HCT116 (cell line): ENCODE measurements at regions not wholly inside any gene's neighbourhood (a gene's known extent, or its start where the extent isn't known, plus 50 kb on each side); places are given as distances from the start of the nearest gene placed in this dataset.
"Not testable (repeated sequence)": the region's sequence is repeated elsewhere in the genome, so short reads cannot be mapped to it uniquely, and the experiment has no call there.

Experiments
- ATAC-seq: fragments of 200-7000 bp; cut with Tn5 transposase; 2 replicates; pipeline ENCODE4 v1.9.1; 2020; ENCODE audit warnings: mild to moderate bottlenecking, moderate library complexity
- BruUV-seq: library from RNA; stranded (reverse); fragments of 400-500 nt; replicated peaks from 2 replicates; lab custom pipeline; 2021; lab: Mats Ljungman, UMichigan
- CTCF ChIA-PET: fragments of 300-600 bp; sonication (Branson Sonifier 250); formaldehyde crosslinking; loops from one replicate; lab custom pipeline; 2021; ENCODE audit warnings: antibody characterized with exemption; lab: Charles Lee
- POLR2A ChIA-PET: fragments of 300-600, 350-600 bp; sonication (Branson Sonifier 250); formaldehyde crosslinking; loops from one replicate; lab custom pipeline; 2021; ENCODE audit warnings: antibody characterized with exemption; lab: Charles Lee
- RAD21 ChIA-PET, 2 experiments: fragments of 300-600 bp; sonication (Branson Sonifier 250); formaldehyde crosslinking; loops; one replicate each; lab custom pipeline; 2023; ENCODE audit warnings: low total read pairs in 2 of 2; ENCODE audit not compliant: uncharacterized antibody in 2 of 2, unreplicated experiment in 2 of 2, low non-redundant PET in 1 of 2; lab: Charles Lee
- DNase-seq: peaks from one replicate; pipeline ENCODE4 v3.0.0-alpha.2; 2010; ENCODE audit warnings: low read depth, low spot score
- H2AFZ ChIP-seq: fragments of 200-600 bp; shearing (Covaris generic), sonication (generic); 2 replicates; pipeline ENCODE4 v1.6.1; 2017; ENCODE audit warnings: low read depth, mixed run types, mixed read lengths, antibody characterized with exemption, low read length; ENCODE audit not compliant: poor library complexity, severe bottlenecking
- H3K27ac ChIP-seq: 2 replicates; pipeline ENCODE4 v1.5.1; 2012; ENCODE audit warnings: low read depth, low read length
- H3K27me3 ChIP-seq: fragments of 200-600 bp; sonication (generic); 2 replicates; pipeline ENCODE4 v1.6.1; 2016; ENCODE audit warnings: mixed run types, low read length, mixed read lengths; ENCODE audit not compliant: insufficient read depth
- H3K36me3 ChIP-seq, 2 experiments: fragments of 200-500 bp in 1 of 2; fragments of 200-600 bp in 1 of 2; sonication (Bioruptor generic) in 1 of 2; sonication (generic) in 1 of 2; 2 replicates each; pipeline versions ENCODE4 v1.5.1 to v1.6.1; 2014 to 2016; ENCODE audit warnings: low read length in 2 of 2, inconsistent platforms in 1 of 2, mixed read lengths in 1 of 2, mixed run types in 1 of 2; ENCODE audit not compliant: insufficient read depth in 2 of 2, control insufficient read depth in 1 of 2
- H3K4me1 ChIP-seq, 2 experiments: fragments of 200-600 bp in 1 of 2; sonication (generic) in 1 of 2; 2 replicates each; pipeline versions ENCODE4 v1.5.1 to v1.6.1; 2012 to 2017; ENCODE audit warnings: low read length in 2 of 2, inconsistent platforms in 1 of 2, mild to moderate bottlenecking in 1 of 2, mixed read lengths in 1 of 2, mixed run types in 1 of 2, moderate library complexity in 1 of 2; ENCODE audit not compliant: insufficient read depth in 2 of 2, control insufficient read depth in 1 of 2
- H3K4me2 ChIP-seq: fragments of 200-600 bp; sonication (generic); 2 replicates; pipeline ENCODE4 v1.6.1; 2017; ENCODE audit warnings: mixed run types, low read length, mixed read lengths
- H3K4me3 ChIP-seq, 2 experiments: fragments of 200-600 bp in 1 of 2; sonication (generic) in 1 of 2; replicated peaks in 1 of 2; 2 replicates each; pipeline ENCODE4 v1.5.1; 2011 to 2016; ENCODE audit warnings: low read length in 2 of 2, control low read depth in 1 of 2, low read depth in 1 of 2, mild to moderate bottlenecking in 1 of 2, mixed read lengths in 1 of 2, mixed run types in 1 of 2
- H3K79me2 ChIP-seq: fragments of 200-600 bp; sonication (generic); 2 replicates; pipeline ENCODE4 v1.6.1; 2017; ENCODE audit warnings: mild to moderate bottlenecking, mixed run types, low read length, moderate library complexity, mixed read lengths; ENCODE audit not compliant: insufficient read depth
- H3K9ac ChIP-seq: fragments of 200-600 bp; sonication (generic); 2 replicates; pipeline ENCODE4 v1.6.1; 2016; ENCODE audit warnings: low read length, mixed read lengths
- H3K9me2 ChIP-seq: fragments of 200-600 bp; sonication (generic), shearing (Covaris generic); 2 replicates; pipeline ENCODE4 v1.6.1; 2017; ENCODE audit warnings: mixed run types, mild to moderate bottlenecking, moderate library complexity; ENCODE audit not compliant: insufficient read depth
- H3K9me3 ChIP-seq, 2 experiments: fragments of 200-500 bp in 1 of 2; fragments of 200-600 bp in 1 of 2; sonication (Bioruptor generic) in 1 of 2; sonication (generic) in 1 of 2; 2 replicates each; pipeline ENCODE4 v1.6.1; 2014 to 2017; ENCODE audit warnings: low read length in 2 of 2, mixed read lengths in 2 of 2, inconsistent platforms in 1 of 2, low read depth in 1 of 2, mild to moderate bottlenecking in 1 of 2, mixed run types in 1 of 2, moderate library complexity in 1 of 2; ENCODE audit not compliant: control insufficient read depth in 1 of 2, insufficient read depth in 1 of 2
- H4K20me1 ChIP-seq: fragments of 200-600 bp; sonication (generic), shearing (Covaris generic); 2 replicates; pipeline ENCODE4 v1.6.1; 2017; ENCODE audit warnings: mixed run types, mild to moderate bottlenecking, moderate library complexity; ENCODE audit not compliant: insufficient read depth
- CTCF ChIP-seq, 3 experiments: fragments of 200-600 bp in 1 of 3; sonication (generic) in 1 of 3; IDR thresholded peaks in 2 of 3; conservative IDR thresholded peaks in 1 of 3; 2 replicates each; pipeline ENCODE4 v1.5.1; 2012 to 2017; ENCODE audit warnings: low read depth in 2 of 3, low read length in 2 of 3, antibody characterized with exemption in 1 of 3, borderline replicate concordance in 1 of 3, control low read depth in 1 of 3, mild to moderate bottlenecking in 1 of 3, mixed read lengths in 1 of 3, mixed run types in 1 of 3, moderate library complexity in 1 of 3; ENCODE audit not compliant: insufficient read depth in 1 of 3
- ELF1 ChIP-seq: IDR thresholded peaks from 2 replicates; pipeline ENCODE4 v1.6.1; 2012; ENCODE audit warnings: low read depth, borderline replicate concordance
- EZH2phosphoT487 ChIP-seq: fragments of 200-600 bp; IDR thresholded peaks from 2 replicates; pipeline ENCODE4 v1.6.1; 2018; ENCODE audit warnings: antibody characterized with exemption, borderline replicate concordance
- JUND ChIP-seq: IDR thresholded peaks from 2 replicates; pipeline ENCODE4 v1.6.1; 2012
- POLR2A ChIP-seq: IDR thresholded peaks from 2 replicates; pipeline ENCODE4 v1.7.0; 2011; ENCODE audit warnings: borderline replicate concordance; ENCODE audit not compliant: insufficient read depth, insufficient read length; ENCODE audit errors: extremely low read depth
- SIN3A ChIP-seq: IDR thresholded peaks from 2 replicates; pipeline ENCODE4 v1.6.1; 2012; ENCODE audit warnings: low read depth
- SP1 ChIP-seq: IDR thresholded peaks from 2 replicates; pipeline ENCODE4 v1.6.1; 2012; ENCODE audit warnings: low read depth
- TCF7L2 ChIP-seq: IDR thresholded peaks from 2 replicates; pipeline ENCODE4 v1.7.0; 2011; ENCODE audit warnings: borderline replicate concordance, inconsistent platforms; ENCODE audit not compliant: insufficient read depth, insufficient read length; ENCODE audit errors: extremely low read depth
- ZFX ChIP-seq: fragments of 450-650 bp; IDR thresholded peaks from 2 replicates; pipeline ENCODE4 v1.6.1; 2017
- ZNF274 ChIP-seq: fragments of 200-500 bp; sonication (Bioruptor generic); IDR thresholded peaks from 2 replicates; pipeline ENCODE4 v1.6.1; 2014; ENCODE audit warnings: mild to moderate bottlenecking, low read depth, low read length, inconsistent platforms
- intact Hi-C: fragments of 100-400 bp; cut with micrococcal nuclease; formaldehyde crosslinking; loops from 2 replicates; pipeline ENCODE4 v1.10.0; 2022
- TF ChIP-seq, protein P1 (sequence below): IDR thresholded peaks from 2 replicates; pipeline ENCODE4 v1.6.1; 2012

DNA sequence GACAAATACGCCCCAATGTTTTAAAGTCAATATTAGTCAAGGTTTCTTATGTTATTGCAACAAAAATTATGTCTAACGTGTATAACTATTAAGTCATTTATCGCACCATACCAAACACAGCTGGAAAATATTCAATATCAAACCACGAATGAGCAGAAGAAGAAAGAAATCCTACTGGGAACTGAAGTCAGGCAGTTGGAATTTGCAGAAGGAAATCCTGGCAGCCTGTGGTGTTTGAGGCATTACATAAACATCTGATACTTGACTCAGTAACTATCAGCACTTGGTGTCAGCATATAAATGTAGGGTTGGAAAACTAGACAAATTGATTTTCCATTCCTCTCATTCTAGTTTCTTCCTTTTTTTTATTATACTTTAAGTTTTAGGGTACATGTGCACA, 83.4 kb upstream of the NUPR2 start:
- no peaks in the 10 kb centered on the region for H3K9me3 ChIP-seq
- DNase-seq, result no peak
- H3K9ac ChIP-seq, result no peak overlapping the region
- H3K4me3 ChIP-seq, result no peak overlapping the region
- no peaks in the 10 kb centered on the region for H3K9me2 ChIP-seq
- H2AFZ ChIP-seq, result no peak overlapping the region
- no peaks in the 10 kb centered on the region for H3K36me3 ChIP-seq
- no peaks in the 10 kb centered on the region for H3K4me1 ChIP-seq
- H3K27ac ChIP-seq, result no peak overlapping the region
- TF ChIP-seq SP1 (no peak), ELF1 (no peak), EZH2phosphoT487 (no peak), JUND (no peak), POLR2A (no peak), CTCF (IDR thresholded peaks at IDR 0.05 in 2 of 3, conservative IDR thresholded peaks at IDR 0.05 in 1 of 3; ENCODE audit: borderline replicate concordance in 1 of 3, insufficient read depth in 1 of 3, low read depth in 2 of 3, low read length in 2 of 3) (no peak), TCF7L2 (no peak), SIN3A (no peak), ZNF274 (no peak), ZFX (no peak)
- TF ChIP-seq, protein P1, sequence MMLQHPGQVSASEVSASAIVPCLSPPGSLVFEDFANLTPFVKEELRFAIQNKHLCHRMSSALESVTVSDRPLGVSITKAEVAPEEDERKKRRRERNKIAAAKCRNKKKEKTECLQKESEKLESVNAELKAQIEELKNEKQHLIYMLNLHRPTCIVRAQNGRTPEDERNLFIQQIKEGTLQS, result no peak
- no peaks in the 10 kb centered on the region for H3K79me2 ChIP-seq
- ChIA-PET POLR2A (no interaction called here), CTCF (no interaction called here), RAD21 (no interaction called here)
- H3K4me2 ChIP-seq, result no peak overlapping the region
- intact Hi-C loops, result no loop called here
- no peaks in the 10 kb centered on the region for H4K20me1 ChIP-seq
- H3K27me3 ChIP-seq, result no peaks in the 10 kb centered on the region
- ATAC-seq, result no peak
- no TSS peak for BruUV-seq

DNA sequence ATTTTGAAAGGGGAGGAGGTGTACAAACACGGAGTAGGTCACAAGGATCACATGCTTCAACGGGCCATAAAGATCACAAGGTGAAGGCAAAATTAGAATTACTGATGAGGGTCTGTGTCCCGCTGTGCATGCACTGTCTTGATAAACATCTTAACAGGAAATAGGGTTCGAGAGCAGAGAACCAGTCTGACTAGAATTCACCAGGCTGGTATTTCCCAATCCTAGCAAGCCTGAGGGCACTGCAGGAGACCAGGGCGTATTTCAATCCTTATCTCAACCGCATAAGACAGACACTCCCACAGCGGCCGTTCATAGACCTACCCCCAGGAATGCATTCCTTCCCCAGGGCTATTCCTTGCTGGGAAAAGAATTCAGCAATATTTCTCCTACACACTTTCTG, 80.0 kb upstream of the NUPR2 start:
- DNase-seq, H2AFZ ChIP-seq, H4K20me1 ChIP-seq, POLR2A ChIA-PET, H3K79me2 ChIP-seq, CTCF ChIA-PET, intact Hi-C loops, ATAC-seq, H3K9me2 ChIP-seq, H3K27me3 ChIP-seq, H3K9me3 ChIP-seq, H3K4me2 ChIP-seq, H3K36me3 ChIP-seq, H3K9ac ChIP-seq, H3K4me1 ChIP-seq, BruUV-seq, RAD21 ChIA-PET, H3K4me3 ChIP-seq, H3K27ac ChIP-seq: not testable (repeated sequence)
